Sigmoid colon (tissue), 6 donors: ENCODE measurements at regions not wholly inside any gene's neighbourhood (a gene's known extent, or its start where the extent isn't known, plus 50 kb on each side); places are given as distances from the start of the nearest gene placed in this dataset.

Experiments
- DNase-seq: peaks from one replicate; pipeline ENCODE4 v3.0.0-alpha.2; 2019
- H3K27ac ChIP-seq, 4 donors: fragments of 200-600 bp; sonication (generic); one replicate each; pipeline ENCODE4 v1.5.1; 2016 to 2019; ENCODE audit warnings: mild to moderate bottlenecking in 1 of 4
- H3K27me3 ChIP-seq, 3 donors: fragments of 200-600 bp; sonication (generic); one replicate each; pipeline ENCODE4 v1.5.1; 2019; ENCODE audit warnings: mild to moderate bottlenecking in 1 of 3
- H3K36me3 ChIP-seq, 4 donors: fragments of 200-600 bp; sonication (generic); one replicate each; pipeline ENCODE4 v1.5.1; 2016 to 2019
- H3K4me1 ChIP-seq, 4 donors: fragments of 200-600 bp; sonication (generic); one replicate each; pipeline ENCODE4 v1.5.1; 2017 to 2019
- H3K4me3 ChIP-seq, 4 donors: fragments of 200-600 bp; sonication (generic); one replicate each; pipeline ENCODE4 v1.5.1; 2017 to 2019; ENCODE audit warnings: mild to moderate bottlenecking in 2 of 4, moderate library complexity in 1 of 4
- H3K9me3 ChIP-seq, 4 donors: fragments of 200-600 bp in 3 of 4; sonication (generic) in 3 of 4; one replicate each; pipeline versions ENCODE4 v1.5.1 to v1.6.1; 2013 to 2019
- CTCF ChIP-seq, 4 experiments: fragments of 450-650 bp in 3 of 4; fragments of 200-600 bp in 1 of 4; IDR thresholded peaks; one replicate each; pipeline ENCODE4 v1.5.1; 2016 to 2019; ENCODE audit warnings: antibody characterized with exemption in 4 of 4, mild to moderate bottlenecking in 3 of 4, moderate library complexity in 2 of 4
- EP300 ChIP-seq, 4 donors: sonication (generic); formaldehyde crosslinking; IDR thresholded peaks; one replicate each; pipeline ENCODE4 v1.6.1; 2017; ENCODE audit warnings: antibody characterized with exemption in 4 of 4
- POLR2A ChIP-seq, 2 donors: fragments of 450-650 bp; IDR thresholded peaks; one replicate each; pipeline ENCODE4 v1.6.1; 2016; ENCODE audit warnings: antibody characterized with exemption in 2 of 2, mild to moderate bottlenecking in 2 of 2, moderate library complexity in 2 of 2
- POLR2AphosphoS5 ChIP-seq, 4 donors: sonication (generic); formaldehyde crosslinking; IDR thresholded peaks; one replicate each; pipeline ENCODE4 v1.6.1; 2017; ENCODE audit warnings: antibody characterized with exemption in 4 of 4
- WGBS, 2 donors: extraction: QIAGEN DNeasy Blood & Tissue Kit; methylation state at CpG; one replicate each; pipeline ENCODE4 v1.1.7; 2013; 5-methylcytosine and 5-hydroxymethylcytosine counted together
- intact Hi-C: fragments of 100-400 bp; cut with DNase I; formaldehyde crosslinking; loops from one replicate; pipeline ENCODE4 v1.15.1; 2023
- donor health status: healthy with polysubstance abuse.
- donor health status: healthy.

DNA sequence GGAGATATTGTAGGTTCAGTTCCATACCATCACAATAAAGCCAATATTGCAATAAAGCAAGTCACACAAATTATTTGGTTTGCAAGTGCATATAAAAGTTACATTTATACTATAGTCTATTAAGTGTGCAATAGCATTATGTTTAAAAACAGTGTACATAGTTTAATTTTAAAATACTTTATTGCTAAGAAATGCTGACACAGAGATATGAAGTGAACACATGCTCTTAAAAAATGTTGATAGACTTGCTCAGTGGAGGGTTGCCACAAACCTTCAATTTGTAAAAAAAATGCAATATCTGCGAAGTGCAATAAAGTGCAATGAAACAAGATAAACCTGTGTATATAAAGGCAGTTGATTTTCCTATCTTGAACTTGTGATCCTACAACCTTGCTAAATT lies 161.5 kb downstream of the PRDM13 start:
- Histone ChIP-seq H3K27me3 (no peaks in the 10 kb centered on the region), H3K27ac (no peak overlapping the region), H3K9me3 (no peaks in the 10 kb centered on the region), H3K4me1 (no peaks in the 10 kb centered on the region), H3K36me3 (no peaks in the 10 kb centered on the region), H3K4me3 (no peak overlapping the region)
- DNase-seq = no peak
- 26 to 73% methylated on average over 1 of the region's 1 CpG for WGBS, 2 donors
- intact Hi-C loops = no loop called here
- TF ChIP-seq EP300 (IDR thresholded peaks at IDR 0.05) = no peak
- TF ChIP-seq POLR2AphosphoS5 (IDR thresholded peaks at IDR 0.05) = no peak
- TF ChIP-seq POLR2A (IDR thresholded peaks at IDR 0.05) = no peak
- no peak for TF ChIP-seq CTCF (IDR thresholded peaks at IDR 0.05)

DNA sequence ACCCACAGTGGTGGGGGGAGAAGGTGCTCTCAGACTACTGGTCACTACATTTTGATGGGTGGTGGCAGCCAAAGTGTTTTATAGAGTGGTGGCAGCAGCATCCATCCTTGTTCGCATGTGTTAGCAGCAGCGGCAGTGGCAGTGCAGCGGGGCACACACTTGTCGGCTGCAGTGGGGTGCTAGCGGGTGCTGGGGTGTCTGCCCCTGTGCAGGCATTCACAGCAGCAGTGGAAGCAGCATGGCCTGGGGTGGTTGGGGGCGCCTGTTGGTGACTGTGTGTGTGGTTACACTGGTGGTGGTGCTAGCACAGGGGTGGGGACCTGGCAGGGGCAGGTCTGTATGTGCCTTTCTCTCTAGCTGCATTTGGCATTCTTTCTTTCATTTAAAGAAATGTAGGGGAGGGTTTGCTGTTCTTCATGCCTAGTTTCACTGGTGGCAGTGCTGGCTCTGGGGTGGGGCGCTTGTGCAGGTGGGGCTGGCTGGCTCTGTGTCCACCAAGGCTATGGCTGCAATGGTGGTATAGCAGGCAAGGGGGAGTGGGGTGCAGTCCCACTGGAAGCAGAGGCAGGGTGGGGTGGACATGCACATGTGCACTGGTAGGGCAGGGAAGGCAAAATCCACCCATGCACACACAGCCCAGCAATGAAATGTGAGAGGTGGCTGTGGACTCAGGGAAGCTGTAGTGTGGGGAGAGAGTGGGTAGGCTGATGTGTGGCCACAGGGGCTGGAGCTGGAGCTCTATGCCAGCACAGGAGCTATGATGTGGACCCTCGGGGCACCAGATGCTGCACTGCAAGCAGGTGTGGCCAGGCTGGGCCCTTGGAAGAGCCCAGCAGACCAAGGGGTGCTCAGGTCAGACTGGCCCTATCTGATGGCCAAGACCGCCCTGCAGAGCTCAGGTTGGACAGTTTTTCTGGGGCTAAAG lies 173.3 kb downstream of the PRDM13 start:
- intact Hi-C loops = no loop called here
- TF ChIP-seq POLR2AphosphoS5 (IDR thresholded peaks at IDR 0.05) (no peak), CTCF (IDR thresholded peaks at IDR 0.05) (no peak), POLR2A (IDR thresholded peaks at IDR 0.05) (no peak), EP300 (IDR thresholded peaks at IDR 0.05) (no peak)
- Histone ChIP-seq H3K27me3 (no peaks in the 10 kb centered on the region), H3K4me1 (no peaks in the 10 kb centered on the region), H3K4me3 (no peak overlapping the region), H3K36me3 (no peaks in the 10 kb centered on the region), H3K9me3 (no peaks in the 10 kb centered on the region), H3K27ac (no peak overlapping the region)
- DNase-seq = no peak
- 89% methylated on average over 9 of the region's 9 CpGs for WGBS, 2 donors

GRCh38 chr6:99780556-99780885 lies 173.9 kb downstream of the PRDM13 start:
- TF ChIP-seq CTCF (IDR thresholded peaks at IDR 0.05) = no peak
- TF ChIP-seq EP300 (IDR thresholded peaks at IDR 0.05) = no peak
- TF ChIP-seq POLR2A (IDR thresholded peaks at IDR 0.05) = no peak
- TF ChIP-seq POLR2AphosphoS5 (IDR thresholded peaks at IDR 0.05) = no peak

GRCh38 chr6:99789767-99790166 lies 183.1 kb downstream of the PRDM13 start:
- intact Hi-C loops = no loop called here
- Histone ChIP-seq H3K9me3 (no peaks in the 10 kb centered on the region), H3K4me3 (no peak overlapping the region), H3K27me3 (peaks cover 0 to 3% (median 0%) of the 10 kb centered on the region in 3 donors), H3K36me3 (no peaks in the 10 kb centered on the region), H3K27ac (no peak overlapping the region), H3K4me1 (no peaks in the 10 kb centered on the region)
- TF ChIP-seq CTCF (IDR thresholded peaks at IDR 0.05) = no peak
- no peak for DNase-seq
- 21 to 31% methylated on average over 1 of the region's 1 CpG for WGBS, 2 donors

More at GRCh38 chr6:99780556-99780885, 173.9 kb downstream of the PRDM13 start:
- no peaks in the 10 kb centered on the region for H3K36me3 ChIP-seq
- DNase-seq = no peak
- no peaks in the 10 kb centered on the region for H3K4me1 ChIP-seq
- H3K9me3 ChIP-seq = no peaks in the 10 kb centered on the region
- WGBS, 2 donors = 89 to 97% methylated on average over 3 of the region's 3 CpGs
- H3K4me3 ChIP-seq = no peak overlapping the region
- no peak overlapping the region for H3K27ac ChIP-seq
- H3K27me3 ChIP-seq = no peaks in the 10 kb centered on the region
- intact Hi-C loops = no loop called here

DNA sequence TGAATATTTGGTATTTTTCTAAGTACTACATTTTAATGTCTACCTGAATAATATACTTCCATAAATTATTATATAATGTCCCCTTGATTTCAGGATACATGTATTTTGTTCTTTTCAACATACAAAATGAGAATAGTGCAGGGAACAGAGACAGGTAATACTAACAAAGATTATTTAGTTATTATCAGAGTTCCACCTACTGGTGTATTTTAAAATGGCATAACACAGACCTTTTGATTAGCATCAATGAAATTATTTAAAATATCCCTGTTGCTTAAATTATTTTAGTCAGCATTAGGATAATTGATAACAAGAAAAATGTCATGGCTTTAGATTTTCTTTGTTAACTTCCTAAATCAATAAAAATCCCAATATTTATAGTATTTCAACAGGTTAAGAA lies 184.0 kb downstream of the PRDM13 start:
- DNase-seq = no peak
- H3K36me3 ChIP-seq = no peaks in the 10 kb centered on the region
- no peak overlapping the region for H3K27ac ChIP-seq
- no peaks in the 10 kb centered on the region for H3K9me3 ChIP-seq
- no peak overlapping the region for H3K4me3 ChIP-seq
- H3K27me3 ChIP-seq = peaks cover 0 to 3% (median 0%) of the 10 kb centered on the region in 3 donors
- H3K4me1 ChIP-seq = no peaks in the 10 kb centered on the region
- no peak for TF ChIP-seq CTCF (IDR thresholded peaks at IDR 0.05)
- no peak for TF ChIP-seq EP300 (IDR thresholded peaks at IDR 0.05)
- no peak for TF ChIP-seq POLR2A (IDR thresholded peaks at IDR 0.05)
- intact Hi-C loops = no loop called here
